Upper lobe of right lung (tissue), 1 donor: ENCODE measurements at regions not wholly inside any gene's neighbourhood (a gene's known extent, or its start where the extent isn't known, plus 50 kb on each side); places are given as distances from the start of the nearest gene placed in this dataset.

Source experiments
- ATAC-seq: fragments of 200-7000 bp; cut with Tn5 transposase; one replicate; pipeline ENCODE4 v1.9.1; 2020; ENCODE audit warnings: mild to moderate bottlenecking, moderate library complexity
- DNase-seq: peaks from one replicate; pipeline ENCODE4 v3.0.0-alpha.2; 2020
- H3K27ac ChIP-seq: fragments of 200-600 bp; one replicate; pipeline ENCODE4 v1.8.0; 2022
- H3K27me3 ChIP-seq: fragments of 200-600 bp; one replicate; pipeline ENCODE4 v1.8.0; 2022; ENCODE audit warnings: mild to moderate bottlenecking
- H3K36me3 ChIP-seq: fragments of 200-600 bp; one replicate; pipeline ENCODE4 v1.8.0; 2022
- H3K4me1 ChIP-seq: fragments of 200-600 bp; one replicate; pipeline ENCODE4 v1.8.0; 2022
- H3K4me3 ChIP-seq: fragments of 200-600 bp; one replicate; pipeline ENCODE4 v1.8.0; 2022; ENCODE audit warnings: mild to moderate bottlenecking
- H3K9me3 ChIP-seq: fragments of 200-600 bp; one replicate; pipeline ENCODE4 v1.8.0; 2022
- CTCF ChIP-seq: fragments of 200-600 bp; IDR thresholded peaks from one replicate; pipeline ENCODE4 v1.8.0; 2022; ENCODE audit warnings: antibody characterized with exemption
- intact Hi-C: fragments of 100-400 bp; cut with DNase I; formaldehyde crosslinking; loops from one replicate; pipeline ENCODE4 v1.11.0; 2022
- donor health status: DM: no; HTN: yes; CAD: no; lungs with severe emphysema.

GRCh38 chr12:46523863-46524770 is 151.5 kb upstream of the SLC38A2 start:
- Histone ChIP-seq H3K9me3 (no peaks in the 10 kb centered on the region), H3K4me3 (no peak overlapping the region), H3K27ac (peak overlapping the region; percentile 14), H3K27me3 (no peaks in the 10 kb centered on the region), H3K4me1 (peaks cover 16% of the 10 kb centered on the region), H3K36me3 (no peaks in the 10 kb centered on the region)
- TF ChIP-seq CTCF: no peak
- ATAC-seq: peak; percentile 44
- no peak for DNase-seq
- intact Hi-C loops: no loop called here

- no peak for ATAC-seq
- Histone ChIP-seq H3K4me1 (peaks cover 16% of the 10 kb centered on the region), H3K36me3 (no peaks in the 10 kb centered on the region), H3K27me3 (no peaks in the 10 kb centered on the region), H3K27ac (no peak overlapping the region), H3K9me3 (no peaks in the 10 kb centered on the region), H3K4me3 (no peak overlapping the region)
- DNase-seq: no peak
- no peak for TF ChIP-seq CTCF
- intact Hi-C loops: no loop called here
Measured at GRCh38 chr12:46523446-46523845, 150.9 kb upstream of the SLC38A2 start.

- Histone ChIP-seq H3K27ac (no peak overlapping the region), H3K36me3 (no peaks in the 10 kb centered on the region), H3K4me3 (no peak overlapping the region), H3K9me3 (no peaks in the 10 kb centered on the region), H3K27me3 (no peaks in the 10 kb centered on the region), H3K4me1 (peaks cover 16% of the 10 kb centered on the region)
- no peak for DNase-seq
- intact Hi-C loops: no loop called here
- ATAC-seq: no peak
- TF ChIP-seq CTCF: no peak
Measured at GRCh38 chr12:46522071-46522470, 149.5 kb upstream of the SLC38A2 start.

- intact Hi-C loops: no loop called here
- no peak for DNase-seq
- ATAC-seq: no peak
- Histone ChIP-seq H3K4me3 (no peak overlapping the region), H3K9me3 (no peaks in the 10 kb centered on the region), H3K4me1 (peaks cover 16% of the 10 kb centered on the region), H3K36me3 (no peaks in the 10 kb centered on the region), H3K27me3 (no peaks in the 10 kb centered on the region), H3K27ac (peak overlapping the region; percentile 9)
- no peak for TF ChIP-seq CTCF
Measured at GRCh38 chr12:46521145-46521544, 148.6 kb upstream of the SLC38A2 start.

GRCh38 chr12:46519407-46519806 is 146.8 kb upstream of the SLC38A2 start:
- Histone ChIP-seq H3K9me3 (no peaks in the 10 kb centered on the region), H3K4me3 (no peak overlapping the region), H3K27ac (peak overlapping the region; percentile 67), H3K27me3 (no peaks in the 10 kb centered on the region), H3K36me3 (no peaks in the 10 kb centered on the region), H3K4me1 (peaks cover 12% of the 10 kb centered on the region)
- no peak for TF ChIP-seq CTCF
- intact Hi-C loops: no loop called here
- no peak for ATAC-seq
- DNase-seq: no peak
